Heart right ventricle (tissue), 16 donors: ENCODE measurements at regions not wholly inside any gene's neighbourhood (a gene's known extent, or its start where the extent isn't known, plus 50 kb on each side); places are given as distances from the start of the nearest gene placed in this dataset.

ENCODE experiments used
- ATAC-seq, 8 donors: fragments of 200-7000 bp; cut with Tn5 transposase; one replicate each; pipeline ENCODE4 v1.9.1; 2020; ENCODE audit warnings: mild to moderate bottlenecking in 8 of 8, moderate library complexity in 8 of 8, moderate number of reproducible peaks in 1 of 8
- DNase-seq, 2 donors: peaks; one replicate each; pipeline ENCODE4 v3.0.0-alpha.2; 2020
- H3K27ac ChIP-seq, 10 donors: fragments of 200-600 bp; sonication (generic) in 2 of 10; one replicate each; pipeline versions ENCODE4 v1.5.0 to v1.8.0; 2020 to 2022; ENCODE audit warnings: mild to moderate bottlenecking in 3 of 10
- H3K27me3 ChIP-seq, 7 donors: fragments of 200-600 bp; one replicate each; pipeline ENCODE4 v1.8.0; 2021 to 2022; ENCODE audit warnings: mild to moderate bottlenecking in 2 of 7
- H3K36me3 ChIP-seq, 9 donors: fragments of 200-600 bp; sonication (generic) in 1 of 9; one replicate each; pipeline versions ENCODE4 v1.5.0 to v1.8.0; 2020 to 2022; ENCODE audit warnings: mild to moderate bottlenecking in 2 of 9
- H3K4me1 ChIP-seq, 9 donors: fragments of 200-600 bp; sonication (generic) in 1 of 9; one replicate each; pipeline versions ENCODE4 v1.5.0 to v1.8.0; 2020 to 2022; ENCODE audit warnings: mild to moderate bottlenecking in 4 of 9
- H3K4me3 ChIP-seq, 10 donors: fragments of 200-600 bp; sonication (generic) in 2 of 10; one replicate each; pipeline versions ENCODE4 v1.5.0 to v1.8.0; 2020 to 2022; ENCODE audit warnings: mild to moderate bottlenecking in 7 of 10, moderate library complexity in 2 of 10
- H3K9me3 ChIP-seq, 11 donors: fragments of 200-600 bp in 10 of 11; sonication (generic) in 2 of 11; one replicate each; pipeline versions ENCODE4 v1.5.0 to v1.8.0; 2013 to 2022; ENCODE audit warnings: mild to moderate bottlenecking in 2 of 11, control low read depth in 1 of 11, moderate library complexity in 1 of 11
- WGBS, 2 donors: extraction: QIAGEN DNeasy Blood & Tissue Kit; methylation state at CpG; one replicate each; pipeline ENCODE4 v1.1.7; 2013; ENCODE audit warnings: inconsistent platforms in 1 of 2; 5-methylcytosine and 5-hydroxymethylcytosine counted together
- intact Hi-C, 10 donors: fragments of 100-400 bp; cut with DNase I; formaldehyde crosslinking; loops; one replicate each; pipeline versions ENCODE4 v1.11.1 to v1.14.2; 2022
- TF ChIP-seq, protein P1 (sequence below), 9 donors: fragments of 200-600 bp; sonication (generic) in 2 of 9; IDR thresholded peaks; one replicate each; pipeline versions ENCODE4 v1.5.0 to v1.8.0; 2021 to 2022; ENCODE audit warnings: antibody characterized with exemption in 9 of 9, mild to moderate bottlenecking in 5 of 9, moderate library complexity in 1 of 9
- donor health status: Arrhythmogenic right ventricular cardiomyopathy.
- donor health status: ischemic (EF 13 %, LVEDD 7.1; RV severe dilation, severe dysfunction).
- donor health status: healthy with polysubstance abuse.
- donor health status: DM: no; HTN: yes; CAD: no.
- donor health status: DM: no; HTN: no; CAD: no.
- donor health status: ischemic (EF 25% LVEDD 6.9; RV normal size, moderate dysfunction).
- donor health status: ischemic (EF 25% LVEDD 5.7; RV mildly dilated, moderate dysfunction).
- donor health status: healthy.
- donor health status: DM: yes; HTN: yes; CAD: no.
- donor health status: Ischemic cardiomyopathy.
- donor health status: ischemic (EF 35%, LVEDD 5.7; RV mildly dilated, moderate dysfunction).
- donor health status: nonischemic (EF 11% LVEDD 7.7; RV severe dilation, severe dysfunction).
- donor health status: DM: yes; HTN: yes; CAD: no.
- donor health status: PGD.
- donor health status: ischemic (EF 29% LVEDD 5.4; RV normal size, mild dysfunction).
- donor health status: nonischemic (EF 23%, LVEDD 6.1; RV moderate dilation, normal function).

- intact Hi-C loops: no loop called here
- H3K4me3 ChIP-seq: no peak overlapping the region
- no peak for DNase-seq
- TF ChIP-seq, protein P1, sequence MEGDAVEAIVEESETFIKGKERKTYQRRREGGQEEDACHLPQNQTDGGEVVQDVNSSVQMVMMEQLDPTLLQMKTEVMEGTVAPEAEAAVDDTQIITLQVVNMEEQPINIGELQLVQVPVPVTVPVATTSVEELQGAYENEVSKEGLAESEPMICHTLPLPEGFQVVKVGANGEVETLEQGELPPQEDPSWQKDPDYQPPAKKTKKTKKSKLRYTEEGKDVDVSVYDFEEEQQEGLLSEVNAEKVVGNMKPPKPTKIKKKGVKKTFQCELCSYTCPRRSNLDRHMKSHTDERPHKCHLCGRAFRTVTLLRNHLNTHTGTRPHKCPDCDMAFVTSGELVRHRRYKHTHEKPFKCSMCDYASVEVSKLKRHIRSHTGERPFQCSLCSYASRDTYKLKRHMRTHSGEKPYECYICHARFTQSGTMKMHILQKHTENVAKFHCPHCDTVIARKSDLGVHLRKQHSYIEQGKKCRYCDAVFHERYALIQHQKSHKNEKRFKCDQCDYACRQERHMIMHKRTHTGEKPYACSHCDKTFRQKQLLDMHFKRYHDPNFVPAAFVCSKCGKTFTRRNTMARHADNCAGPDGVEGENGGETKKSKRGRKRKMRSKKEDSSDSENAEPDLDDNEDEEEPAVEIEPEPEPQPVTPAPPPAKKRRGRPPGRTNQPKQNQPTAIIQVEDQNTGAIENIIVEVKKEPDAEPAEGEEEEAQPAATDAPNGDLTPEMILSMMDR (IDR thresholded peaks at IDR 0.05): no peak
- no peaks in the 10 kb centered on the region for H3K9me3 ChIP-seq
- no peak for ATAC-seq
- WGBS, 2 donors: 53 to 55% methylated on average over 24 of the region's 24 CpGs
- no peaks in the 10 kb centered on the region for H3K36me3 ChIP-seq
- H3K27ac ChIP-seq: no peak overlapping the region
- H3K4me1 ChIP-seq: no peaks in the 10 kb centered on the region
- H3K27me3 ChIP-seq: peaks cover 0 to 63% (median 43%) of the 10 kb centered on the region in 7 donors
Measured at GRCh38 chr5:2168601-2169429, 286.1 kb upstream of the IRX4 start.

DNA sequence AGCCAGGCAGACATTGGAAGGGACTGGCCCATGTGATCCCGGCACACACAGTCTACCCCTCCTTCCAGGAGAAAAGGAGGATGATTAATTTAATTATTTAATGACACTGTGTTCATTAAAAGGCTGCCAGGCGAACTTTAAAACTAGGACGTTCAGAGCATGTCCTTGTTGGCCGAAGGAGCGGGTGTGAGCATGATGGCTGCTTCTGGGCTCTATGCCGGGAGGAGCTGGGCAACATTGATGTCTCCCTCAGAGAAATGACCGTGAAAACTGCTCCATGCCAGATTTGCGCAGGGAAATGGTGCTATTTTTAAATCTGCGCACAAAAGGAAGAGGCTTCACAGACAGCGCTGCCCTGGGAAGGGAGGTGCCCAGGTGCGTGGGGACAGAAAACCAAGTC is 284.9 kb upstream of the IRX4 start:
- no peak for DNase-seq
- no peaks in the 10 kb centered on the region for H3K9me3 ChIP-seq
- H3K27ac ChIP-seq: no peak overlapping the region
- H3K27me3 ChIP-seq: peaks cover 0 to 70% (median 40%) of the 10 kb centered on the region in 7 donors
- intact Hi-C loops: no loop called here
- H3K4me1 ChIP-seq: no peaks in the 10 kb centered on the region
- ATAC-seq: no peak
- WGBS, 2 donors: 88 to 90% methylated on average over 11 of the region's 11 CpGs
- H3K36me3 ChIP-seq: no peaks in the 10 kb centered on the region
- H3K4me3 ChIP-seq: no peak overlapping the region
- TF ChIP-seq, protein P1 (IDR thresholded peaks at IDR 0.05): no peak

GRCh38 chr5:2166979-2167377 is 284.3 kb upstream of the IRX4 start:
- no peaks in the 10 kb centered on the region for H3K4me1 ChIP-seq
- no peaks in the 10 kb centered on the region for H3K9me3 ChIP-seq
- H3K27ac ChIP-seq: no peak overlapping the region
- intact Hi-C loops: no loop called here
- DNase-seq (no peak), ATAC-seq (no peak)
- 81 to 86% methylated on average over 6 of the region's 6 CpGs for WGBS, 2 donors
- no peaks in the 10 kb centered on the region for H3K36me3 ChIP-seq
- peaks cover 0 to 65% (median 35%) of the 10 kb centered on the region in 7 donors for H3K27me3 ChIP-seq
- TF ChIP-seq, protein P1 (IDR thresholded peaks at IDR 0.05): no peak
- H3K4me3 ChIP-seq: no peak overlapping the region

DNA sequence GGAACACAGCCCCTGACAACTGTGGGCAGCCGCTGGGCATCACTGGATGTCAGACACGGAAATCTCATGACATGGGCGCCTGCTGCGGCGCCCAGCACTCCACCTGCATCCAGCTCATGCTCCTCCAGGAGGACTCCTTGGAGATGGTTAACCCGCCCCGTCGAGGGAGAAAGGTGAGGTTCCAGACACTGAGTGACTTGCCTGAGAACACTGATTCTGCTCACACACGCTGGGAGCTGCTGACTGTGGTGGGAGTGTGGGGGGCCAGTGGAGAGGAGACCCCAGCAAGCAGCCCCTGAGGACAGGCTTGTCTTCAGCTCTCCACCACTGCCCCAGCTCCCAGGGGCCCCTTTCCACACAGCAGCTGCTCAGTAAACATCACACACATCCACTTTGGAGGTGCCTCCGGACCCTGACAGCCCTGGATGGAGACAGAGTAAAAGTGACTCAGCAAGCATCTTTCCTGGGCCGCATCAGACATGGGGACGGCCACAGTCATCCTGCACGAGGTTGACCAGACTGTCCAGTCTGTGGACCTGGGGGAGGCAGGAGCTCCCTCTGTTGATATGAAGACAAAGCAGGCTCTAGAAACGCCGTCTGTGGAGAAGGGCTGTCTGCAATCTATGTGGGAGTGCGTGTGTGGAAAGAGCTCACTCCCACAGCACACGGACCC is 283.7 kb upstream of the IRX4 start:
- Histone ChIP-seq H3K36me3 (no peaks in the 10 kb centered on the region), H3K4me3 (no peak overlapping the region), H3K4me1 (no peaks in the 10 kb centered on the region), H3K9me3 (no peaks in the 10 kb centered on the region), H3K27ac (no peak overlapping the region), H3K27me3 (peaks cover 0 to 62% (median 35%) of the 10 kb centered on the region in 7 donors)
- TF ChIP-seq, protein P1 (IDR thresholded peaks at IDR 0.05): no peak
- 83 to 85% methylated on average over 17 of the region's 17 CpGs for WGBS, 2 donors
- DNase-seq: no peak
- ATAC-seq: no peak
- intact Hi-C loops: no loop called here
